Motor neuron (in vitro differentiated cells): ENCODE measurements at regions not wholly inside any gene's neighbourhood (a gene's known extent, or its start where the extent isn't known, plus 50 kb on each side); places are given as distances from the start of the nearest gene placed in this dataset.

Source experiments
- ATAC-seq, 8 experiments: fragments of 200-7000 bp; cut with Tn5 transposase; replicated peaks in 6 of 8; 2 replicates each; pipeline ENCODE4 v1.8.0; 2021; ENCODE audit warnings: mild to moderate bottlenecking in 8 of 8, moderate library complexity in 8 of 8
- H3K27ac ChIP-seq, 2 donors: fragments of 250-450 bp; sonication (Bioruptor Pico); 2 replicates each; pipeline ENCODE4 v1.9.0; 2021; ENCODE audit warnings: antibody characterized with exemption in 2 of 2, mild to moderate bottlenecking in 2 of 2, moderate library complexity in 1 of 2
- H3K4me1 ChIP-seq, 2 donors: fragments of 250-450 bp; sonication (Bioruptor Pico); replicated peaks in 1 of 2; 2 replicates each; pipeline ENCODE4 v1.6.1; 2021; ENCODE audit warnings: antibody characterized with exemption in 2 of 2, mild to moderate bottlenecking in 2 of 2, moderate library complexity in 1 of 2
- H3K4me3 ChIP-seq, 5 donors: fragments of 250-450 bp; sonication (Bioruptor Pico); 2 replicates each; pipeline ENCODE4 v1.9.0; 2021; ENCODE audit warnings: antibody characterized with exemption in 5 of 5, mild to moderate bottlenecking in 5 of 5, moderate library complexity in 4 of 5
- WGBS, 10 experiments: fragments of 450-650 bp; shearing (Covaris generic); methylation state at CpG; one replicate each; pipeline ENCODE4 v1.0.0; 2022; 5-methylcytosine and 5-hydroxymethylcytosine counted together
- in situ Hi-C, 9 experiments: fragments of 400-800 bp; cut with MboI; loops; one replicate each; pipeline ENCODE4 v1.15.0; 2021; ENCODE audit warnings: low sequenced_read_pairs in 9 of 9, low pct_unique_long_range_greater_than_20kb in 2 of 9; ENCODE audit not compliant: unreplicated experiment in 9 of 9

GRCh38 chr16:50422926-50423325, 54.1 kb upstream of the BRD7 start:
- Histone ChIP-seq H3K4me1 (peaks cover 6% of the 10 kb centered on the region in 2 donors), H3K4me3 (no peak overlapping the region), H3K27ac (no peak overlapping the region)
- in situ Hi-C loops, result no loop called here
- WGBS, 10 experiments, result no CpG with 5 or more reads among the region's 1 CpG
- no peak for ATAC-seq

DNA sequence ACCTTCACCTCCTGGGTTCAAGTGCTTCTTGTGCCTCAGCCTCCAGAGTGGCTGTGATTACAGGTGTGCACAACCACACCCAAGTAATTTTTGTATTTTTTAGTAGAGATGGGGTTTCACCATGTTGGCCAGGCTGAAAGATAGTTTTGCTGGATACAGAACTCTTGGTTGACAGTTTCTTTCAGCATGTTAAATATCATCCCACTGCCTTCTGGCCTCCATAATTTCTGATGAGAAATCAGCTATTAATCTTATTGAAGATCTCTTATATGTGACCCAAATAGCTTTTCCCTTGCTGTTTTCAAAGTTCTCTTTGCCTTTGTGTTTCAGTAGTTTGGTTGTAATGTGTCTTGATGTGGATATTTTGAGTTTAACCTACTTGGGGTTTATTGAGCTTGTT, 50.3 kb upstream of the BRD7 start:
- H3K27ac ChIP-seq, result no peak overlapping the region
- H3K4me1 ChIP-seq, result no peaks in the 10 kb centered on the region
- no peak for ATAC-seq
- no peak overlapping the region for H3K4me3 ChIP-seq
- in situ Hi-C loops, result no loop called here
